PC-9 (cell line): ENCODE measurements at regions not wholly inside any gene's neighbourhood (a gene's known extent, or its start where the extent isn't known, plus 50 kb on each side); places are given as distances from the start of the nearest gene placed in this dataset.

Experiments used
- EZH2 ChIP-seq: fragments of 200-600 bp; sonication (generic); IDR thresholded peaks from 2 replicates; pipeline ENCODE4 v1.8.0; 2017; ENCODE audit warnings: antibody characterized with exemption, low read depth
- TF ChIP-seq, protein P1 (sequence below): fragments of 200-600 bp; sonication (generic); conservative IDR thresholded peaks from 2 replicates; pipeline ENCODE4 v1.6.1; 2017; ENCODE audit warnings: mixed run types, antibody characterized with exemption, mild to moderate bottlenecking, moderate library complexity

DNA sequence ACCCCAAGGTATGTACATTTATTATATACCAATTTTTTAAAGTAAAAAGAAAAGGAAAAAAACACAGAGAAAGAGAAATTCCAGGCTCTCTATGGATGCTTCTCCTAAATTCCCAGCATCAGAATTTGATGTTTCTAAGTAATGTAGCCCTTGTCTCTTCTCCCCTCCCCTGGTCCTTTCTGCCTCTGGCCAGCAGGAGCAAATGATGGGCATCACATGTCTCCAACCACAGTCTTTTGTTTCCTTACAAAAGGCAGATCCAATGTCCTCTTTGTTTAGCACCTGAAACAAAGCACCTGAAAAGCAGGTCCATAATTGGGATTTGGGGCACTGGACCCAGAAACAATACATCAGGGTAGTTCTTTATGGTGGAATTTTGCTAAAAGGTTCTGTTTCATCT lies 50.4 kb upstream of the APC start:
- TF ChIP-seq, protein P1, sequence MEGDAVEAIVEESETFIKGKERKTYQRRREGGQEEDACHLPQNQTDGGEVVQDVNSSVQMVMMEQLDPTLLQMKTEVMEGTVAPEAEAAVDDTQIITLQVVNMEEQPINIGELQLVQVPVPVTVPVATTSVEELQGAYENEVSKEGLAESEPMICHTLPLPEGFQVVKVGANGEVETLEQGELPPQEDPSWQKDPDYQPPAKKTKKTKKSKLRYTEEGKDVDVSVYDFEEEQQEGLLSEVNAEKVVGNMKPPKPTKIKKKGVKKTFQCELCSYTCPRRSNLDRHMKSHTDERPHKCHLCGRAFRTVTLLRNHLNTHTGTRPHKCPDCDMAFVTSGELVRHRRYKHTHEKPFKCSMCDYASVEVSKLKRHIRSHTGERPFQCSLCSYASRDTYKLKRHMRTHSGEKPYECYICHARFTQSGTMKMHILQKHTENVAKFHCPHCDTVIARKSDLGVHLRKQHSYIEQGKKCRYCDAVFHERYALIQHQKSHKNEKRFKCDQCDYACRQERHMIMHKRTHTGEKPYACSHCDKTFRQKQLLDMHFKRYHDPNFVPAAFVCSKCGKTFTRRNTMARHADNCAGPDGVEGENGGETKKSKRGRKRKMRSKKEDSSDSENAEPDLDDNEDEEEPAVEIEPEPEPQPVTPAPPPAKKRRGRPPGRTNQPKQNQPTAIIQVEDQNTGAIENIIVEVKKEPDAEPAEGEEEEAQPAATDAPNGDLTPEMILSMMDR = no peak
- no peak for TF ChIP-seq EZH2
